Rectal smooth muscle tissue (tissue), 1 donor: ENCODE measurements at regions not wholly inside any gene's neighbourhood (a gene's known extent, or its start where the extent isn't known, plus 50 kb on each side); places are given as distances from the start of the nearest gene placed in this dataset.
"Not testable (repeated sequence)": the region's sequence is repeated elsewhere in the genome, so short reads cannot be mapped to it uniquely, and the experiment has no call there.

Experiments
- H3K27ac ChIP-seq: one replicate; pipeline ENCODE4 v1.7.0; 2013; ENCODE audit warnings: low read depth, low read length, inconsistent platforms
- H3K27me3 ChIP-seq: one replicate; pipeline ENCODE4 v1.7.0; 2013; ENCODE audit warnings: low read length; ENCODE audit not compliant: control insufficient read depth, insufficient read depth
- H3K36me3 ChIP-seq: one replicate; pipeline ENCODE4 v1.7.0; 2013; ENCODE audit warnings: low read length; ENCODE audit not compliant: control insufficient read depth, insufficient read depth
- H3K4me1 ChIP-seq: one replicate; pipeline ENCODE4 v1.7.0; 2013; ENCODE audit warnings: low read length; ENCODE audit not compliant: control insufficient read depth, insufficient read depth
- H3K4me3 ChIP-seq: one replicate; pipeline ENCODE4 v1.7.0; 2013; ENCODE audit warnings: low read length
- H3K9ac ChIP-seq: one replicate; pipeline ENCODE4 v1.7.0; 2013; ENCODE audit warnings: low read length

- H3K4me3 ChIP-seq, result no peak overlapping the region
- no peaks in the 10 kb centered on the region for H3K36me3 ChIP-seq
- H3K27ac ChIP-seq, result no peak overlapping the region
- no peaks in the 10 kb centered on the region for H3K27me3 ChIP-seq
- H3K4me1 ChIP-seq, result no peaks in the 10 kb centered on the region
- H3K9ac ChIP-seq, result no peak overlapping the region
Measured at GRCh38 chr6:137545073-137545472, 50.9 kb upstream of the OLIG3 start.

GRCh38 chr6:137547186-137547585 lies 53.0 kb upstream of the OLIG3 start:
- no peak overlapping the region for H3K4me3 ChIP-seq
- H3K27ac ChIP-seq, result no peak overlapping the region
- no peaks in the 10 kb centered on the region for H3K36me3 ChIP-seq
- H3K27me3 ChIP-seq, result no peaks in the 10 kb centered on the region
- H3K4me1 ChIP-seq, result no peaks in the 10 kb centered on the region
- no peak overlapping the region for H3K9ac ChIP-seq

GRCh38 chr6:137547601-137548000 lies 53.4 kb upstream of the OLIG3 start:
- H3K4me1 ChIP-seq, result no peaks in the 10 kb centered on the region
- H3K9ac ChIP-seq, result no peak overlapping the region
- no peaks in the 10 kb centered on the region for H3K36me3 ChIP-seq
- no peak overlapping the region for H3K4me3 ChIP-seq
- H3K27me3 ChIP-seq, result no peaks in the 10 kb centered on the region
- no peak overlapping the region for H3K27ac ChIP-seq

GRCh38 chr6:137549106-137549505 lies 54.9 kb upstream of the OLIG3 start:
- H3K27me3 ChIP-seq, result no peaks in the 10 kb centered on the region
- no peak overlapping the region for H3K4me3 ChIP-seq
- H3K4me1 ChIP-seq, result no peaks in the 10 kb centered on the region
- no peak overlapping the region for H3K27ac ChIP-seq
- no peaks in the 10 kb centered on the region for H3K36me3 ChIP-seq
- no peak overlapping the region for H3K9ac ChIP-seq

- Histone ChIP-seq H3K9ac (no peak overlapping the region), H3K27me3 (no peaks in the 10 kb centered on the region), H3K4me3 (no peak overlapping the region), H3K27ac (no peak overlapping the region), H3K4me1 (no peaks in the 10 kb centered on the region), H3K36me3 (no peaks in the 10 kb centered on the region)
Measured at GRCh38 chr6:137550535-137550934, 56.3 kb upstream of the OLIG3 start.

- H3K27me3 ChIP-seq, result no peaks in the 10 kb centered on the region
- H3K4me1 ChIP-seq, result no peaks in the 10 kb centered on the region
- H3K9ac ChIP-seq, result no peak overlapping the region
- no peaks in the 10 kb centered on the region for H3K36me3 ChIP-seq
- no peak overlapping the region for H3K4me3 ChIP-seq
- no peak overlapping the region for H3K27ac ChIP-seq
Measured at GRCh38 chr6:137552146-137552545, 58.0 kb upstream of the OLIG3 start.

- H3K9ac ChIP-seq, result no peak overlapping the region
- H3K27ac ChIP-seq, result no peak overlapping the region
- H3K4me3 ChIP-seq, result no peak overlapping the region
- H3K4me1 ChIP-seq, result no peaks in the 10 kb centered on the region
- H3K27me3 ChIP-seq, result no peaks in the 10 kb centered on the region
- H3K36me3 ChIP-seq, result no peaks in the 10 kb centered on the region
Measured at GRCh38 chr6:137552809-137553208, 58.6 kb upstream of the OLIG3 start.

GRCh38 chr6:137559521-137560183 lies 65.5 kb upstream of the OLIG3 start:
- H3K36me3 ChIP-seq, H3K4me1 ChIP-seq, H3K27ac ChIP-seq, H3K4me3 ChIP-seq, H3K9ac ChIP-seq, H3K27me3 ChIP-seq: not testable (repeated sequence)

GRCh38 chr6:137560184-137560563 lies 66.0 kb upstream of the OLIG3 start:
- H3K27ac ChIP-seq, result no peak overlapping the region
- no peak overlapping the region for H3K4me3 ChIP-seq
- H3K4me1 ChIP-seq, result no peaks in the 10 kb centered on the region
- no peaks in the 10 kb centered on the region for H3K27me3 ChIP-seq
- H3K36me3 ChIP-seq, result no peaks in the 10 kb centered on the region
- H3K9ac ChIP-seq, result no peak overlapping the region

GRCh38 chr6:137568067-137568466 lies 73.9 kb upstream of the OLIG3 start:
- H3K9ac ChIP-seq, result no peak overlapping the region
- H3K4me3 ChIP-seq, result no peak overlapping the region
- no peaks in the 10 kb centered on the region for H3K4me1 ChIP-seq
- no peaks in the 10 kb centered on the region for H3K27me3 ChIP-seq
- H3K27ac ChIP-seq, result no peak overlapping the region
- no peaks in the 10 kb centered on the region for H3K36me3 ChIP-seq

- Histone ChIP-seq H3K27me3 (no peaks in the 10 kb centered on the region), H3K9ac (no peak overlapping the region), H3K27ac (no peak overlapping the region), H3K4me1 (no peaks in the 10 kb centered on the region), H3K36me3 (no peaks in the 10 kb centered on the region), H3K4me3 (no peak overlapping the region)
Measured at GRCh38 chr6:137570393-137570792, 76.2 kb upstream of the OLIG3 start.

GRCh38 chr6:137571854-137572253 lies 77.7 kb upstream of the OLIG3 start:
- H3K4me1 ChIP-seq, result no peaks in the 10 kb centered on the region
- no peak overlapping the region for H3K27ac ChIP-seq
- H3K9ac ChIP-seq, result no peak overlapping the region
- H3K27me3 ChIP-seq, result no peaks in the 10 kb centered on the region
- no peaks in the 10 kb centered on the region for H3K36me3 ChIP-seq
- no peak overlapping the region for H3K4me3 ChIP-seq

GRCh38 chr6:137573739-137574138 lies 79.5 kb upstream of the OLIG3 start:
- Histone ChIP-seq H3K27me3 (no peaks in the 10 kb centered on the region), H3K4me1 (no peaks in the 10 kb centered on the region), H3K9ac (no peak overlapping the region), H3K4me3 (no peak overlapping the region), H3K27ac (no peak overlapping the region), H3K36me3 (no peaks in the 10 kb centered on the region)
